HEK293 (cell line): ENCODE measurements at regions not wholly inside any gene's neighbourhood (a gene's known extent, or its start where the extent isn't known, plus 50 kb on each side); places are given as distances from the start of the nearest gene placed in this dataset.

Experiments
- CTCF ChIA-PET: fragments of 350-600 bp; formaldehyde crosslinking; extraction: SDS; loops from one replicate; lab custom pipeline; 2021; ENCODE audit warnings: antibody characterized with exemption; lab: Yijun Ruan, JAX
- POLR2A ChIA-PET: fragments of 300-600 bp; formaldehyde crosslinking; extraction: SDS; loops from one replicate; lab custom pipeline; 2020; ENCODE audit warnings: antibody characterized with exemption, inconsistent platforms; lab: Yijun Ruan, JAX
- H3K27ac ChIP-seq: fragments of 200-500 bp; sonication (Bioruptor generic); 2 replicates; pipeline ENCODE4 v1.5.1; 2014; ENCODE audit warnings: low read depth, low read length, control low read depth, inconsistent platforms; ENCODE audit errors: extremely low read depth
- H3K36me3 ChIP-seq, 2 experiments: fragments of 200-500 bp in 1 of 2; sonication (Bioruptor generic) in 1 of 2; 1 replicate in 1 of 2; 2 replicates in 1 of 2; pipeline ENCODE4 v1.5.1; 2014 to 2017; ENCODE audit warnings: inconsistent platforms in 2 of 2, low read length in 2 of 2; ENCODE audit not compliant: control insufficient read depth in 2 of 2, insufficient read depth in 1 of 2
- H3K4me1 ChIP-seq: fragments of 200-500 bp; sonication (Bioruptor generic); 2 replicates; pipeline ENCODE4 v1.5.1; 2014; ENCODE audit warnings: mild to moderate bottlenecking, low read length, inconsistent platforms; ENCODE audit not compliant: control insufficient read depth, insufficient read depth
- H3K4me3 ChIP-seq: 2 replicates; pipeline ENCODE4 v1.5.1; 2011; ENCODE audit warnings: low read depth, mild to moderate bottlenecking, control low read depth, low read length, moderate library complexity
- H3K9me3 ChIP-seq: fragments of 200-500 bp; sonication (Bioruptor generic); 2 replicates; pipeline ENCODE4 v1.5.1; 2014; ENCODE audit warnings: low read depth, low read length, inconsistent platforms; ENCODE audit not compliant: control insufficient read depth, insufficient read depth
- CTCF ChIP-seq: fragments of 450-650 bp; formaldehyde crosslinking; IDR thresholded peaks from 2 replicates; pipeline ENCODE4 v1.5.1; 2016; ENCODE audit warnings: missing biosample characterization, missing genetic modification characterization
- GLIS1 ChIP-seq: fragments of 450-650 bp; formaldehyde crosslinking; IDR thresholded peaks from 2 replicates; pipeline ENCODE4 v1.5.1; 2016; ENCODE audit warnings: missing biosample characterization, missing genetic modification characterization
- PATZ1 ChIP-seq: fragments of 450-650 bp; formaldehyde crosslinking; IDR thresholded peaks from 2 replicates; pipeline ENCODE4 v1.5.1; 2016; ENCODE audit warnings: missing biosample characterization, missing genetic modification characterization
- PRDM2 ChIP-seq: fragments of 450-650 bp; formaldehyde crosslinking; IDR thresholded peaks from 2 replicates; pipeline ENCODE4 v1.5.1; 2016; ENCODE audit warnings: missing biosample characterization, missing genetic modification characterization, borderline replicate concordance
- SETDB1 ChIP-seq: IDR thresholded peaks from one replicate; pipeline ENCODE4 v1.6.1; 2017; ENCODE audit warnings: mild to moderate bottlenecking, low read length, moderate library complexity, mixed read lengths; ENCODE audit not compliant: insufficient read length
- ZIC2 ChIP-seq: fragments of 450-650 bp; formaldehyde crosslinking; IDR thresholded peaks from 2 replicates; pipeline ENCODE4 v1.5.1; 2016; ENCODE audit warnings: missing biosample characterization, missing genetic modification characterization
- ZNF114 ChIP-seq: fragments of 450-650 bp; formaldehyde crosslinking; IDR thresholded peaks from 2 replicates; pipeline ENCODE4 v1.5.0; 2017; ENCODE audit warnings: missing biosample characterization, missing genetic modification characterization
- ZNF155 ChIP-seq: fragments of 450-650 bp; formaldehyde crosslinking; IDR thresholded peaks from 2 replicates; pipeline ENCODE4 v1.5.1; 2016; ENCODE audit warnings: missing biosample characterization, missing genetic modification characterization
- ZNF221 ChIP-seq: fragments of 450-650 bp; formaldehyde crosslinking; IDR thresholded peaks from 2 replicates; pipeline ENCODE4 v1.5.1; 2017; ENCODE audit warnings: missing biosample characterization, missing genetic modification characterization, borderline replicate concordance
- ZNF266 ChIP-seq: fragments of 450-650 bp; formaldehyde crosslinking; IDR thresholded peaks from 2 replicates; pipeline ENCODE4 v1.5.1; 2016; ENCODE audit warnings: missing biosample characterization, missing genetic modification characterization, low read depth
- ZSCAN23 ChIP-seq: fragments of 450-650 bp; formaldehyde crosslinking; IDR thresholded peaks from 2 replicates; pipeline ENCODE4 v1.5.1; 2016; ENCODE audit warnings: missing biosample characterization, missing genetic modification characterization

GRCh38 chr10:3312403-3312940 lies 139.9 kb upstream of the PITRM1 start:
- POLR2A ChIA-PET = no interaction called here
- CTCF ChIA-PET = no interaction called here
- H3K9me3 ChIP-seq = no peaks in the 10 kb centered on the region

DNA sequence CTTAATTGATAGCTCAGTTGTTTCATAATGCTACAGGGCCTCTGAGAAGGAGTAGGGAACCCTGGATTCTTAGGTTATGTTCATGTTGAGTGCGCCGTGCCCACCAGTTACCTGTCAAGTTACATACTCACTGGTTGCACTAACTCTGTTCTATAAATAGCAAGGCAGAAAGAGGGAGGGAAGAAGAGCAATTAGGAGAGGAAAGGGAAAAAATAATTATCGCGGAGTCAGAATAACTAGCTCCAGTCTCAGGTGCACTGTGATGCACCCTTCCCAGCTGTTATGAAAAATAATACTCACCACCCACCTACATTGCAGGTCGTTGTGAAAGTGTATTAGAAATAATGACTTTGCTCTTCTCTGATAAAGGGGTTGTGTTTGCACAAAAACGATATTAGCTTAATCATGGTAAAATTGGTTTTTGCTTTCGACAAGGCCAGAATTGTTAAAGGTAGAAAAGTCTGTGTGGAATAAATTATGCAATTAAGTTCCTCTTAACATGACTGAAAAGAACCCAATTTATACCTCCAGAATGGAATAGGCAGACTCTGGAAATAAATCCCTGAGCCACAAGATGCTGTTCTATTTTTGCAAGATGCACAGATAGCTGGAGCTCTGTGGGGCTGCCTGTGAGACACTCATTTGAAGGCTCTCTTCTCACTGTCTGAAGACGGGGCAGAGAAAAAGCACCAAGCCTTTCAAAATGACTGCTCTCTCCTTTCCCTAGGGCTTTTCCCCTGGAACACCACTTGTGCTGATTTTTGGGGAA lies 137.6 kb upstream of the PITRM1 start:
- ChIA-PET CTCF (no interaction called here), POLR2A (no interaction called here)
- Histone ChIP-seq H3K9me3 (no peaks in the 10 kb centered on the region), H3K4me1 (no peaks in the 10 kb centered on the region), H3K36me3 (no peaks in the 10 kb centered on the region), H3K4me3 (no peak overlapping the region)
- TF ChIP-seq ZIC2 = no peak
- no peak for TF ChIP-seq PATZ1 (tag by site-specific recombination)
- no peak for TF ChIP-seq ZNF114 (tag by site-specific recombination)
- no peak for TF ChIP-seq ZSCAN23 (tag by site-specific recombination)
- TF ChIP-seq, all 188 proteins: peak for 0
- no peak overlapping the region for H3K27ac ChIP-seq

More at GRCh38 chr10:3312403-3312940, 139.9 kb upstream of the PITRM1 start:
- no peaks in the 10 kb centered on the region for H3K36me3 ChIP-seq
- TF ChIP-seq GLIS1 (tag by site-specific recombination) (no peak), ZNF155 (tag by site-specific recombination) (no peak), CTCF (tag by site-specific recombination) (no peak), PRDM2 (no peak), SETDB1 (no peak), ZNF221 (tag by site-specific recombination) (no peak), ZNF266 (tag by site-specific recombination) (no peak)
- H3K27ac ChIP-seq = no peak overlapping the region
- no peaks in the 10 kb centered on the region for H3K4me1 ChIP-seq
- H3K4me3 ChIP-seq = no peak overlapping the region
